ENCODE measurements at regions not wholly inside any gene's neighbourhood (a gene's known extent, or its start where the extent isn't known, plus 50 kb on each side); places are given as distances from the start of the nearest gene placed in this dataset.

DNA sequence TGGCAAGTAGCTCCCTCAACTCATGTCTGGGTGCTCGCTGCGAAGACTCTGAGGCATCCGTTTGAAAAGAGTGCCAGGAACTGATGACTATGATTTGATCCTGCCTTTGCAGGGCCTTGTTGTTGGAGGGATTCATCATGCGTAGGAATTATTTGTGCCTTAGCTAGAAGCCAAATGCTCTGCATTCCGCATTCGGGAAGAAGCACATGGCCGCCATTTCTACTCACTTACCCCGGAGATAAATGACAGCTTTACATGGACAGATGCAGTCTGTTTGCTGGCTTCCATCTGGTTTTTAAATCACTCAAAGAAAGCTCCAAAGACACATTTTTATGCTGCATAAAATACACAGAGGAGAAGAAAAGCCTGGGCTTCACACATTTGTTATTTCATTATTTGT lies 363.3 kb upstream of the CDH4 start:
- TF ChIP-seq RXRA (IDR thresholded peaks at IDR 0.05; ENCODE audit: borderline replicate concordance, low read depth) = no peak
- TF ChIP-seq, protein P1, sequence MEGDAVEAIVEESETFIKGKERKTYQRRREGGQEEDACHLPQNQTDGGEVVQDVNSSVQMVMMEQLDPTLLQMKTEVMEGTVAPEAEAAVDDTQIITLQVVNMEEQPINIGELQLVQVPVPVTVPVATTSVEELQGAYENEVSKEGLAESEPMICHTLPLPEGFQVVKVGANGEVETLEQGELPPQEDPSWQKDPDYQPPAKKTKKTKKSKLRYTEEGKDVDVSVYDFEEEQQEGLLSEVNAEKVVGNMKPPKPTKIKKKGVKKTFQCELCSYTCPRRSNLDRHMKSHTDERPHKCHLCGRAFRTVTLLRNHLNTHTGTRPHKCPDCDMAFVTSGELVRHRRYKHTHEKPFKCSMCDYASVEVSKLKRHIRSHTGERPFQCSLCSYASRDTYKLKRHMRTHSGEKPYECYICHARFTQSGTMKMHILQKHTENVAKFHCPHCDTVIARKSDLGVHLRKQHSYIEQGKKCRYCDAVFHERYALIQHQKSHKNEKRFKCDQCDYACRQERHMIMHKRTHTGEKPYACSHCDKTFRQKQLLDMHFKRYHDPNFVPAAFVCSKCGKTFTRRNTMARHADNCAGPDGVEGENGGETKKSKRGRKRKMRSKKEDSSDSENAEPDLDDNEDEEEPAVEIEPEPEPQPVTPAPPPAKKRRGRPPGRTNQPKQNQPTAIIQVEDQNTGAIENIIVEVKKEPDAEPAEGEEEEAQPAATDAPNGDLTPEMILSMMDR (IDR thresholded peaks at IDR 0.05) = no peak
- TF ChIP-seq, protein P2, sequence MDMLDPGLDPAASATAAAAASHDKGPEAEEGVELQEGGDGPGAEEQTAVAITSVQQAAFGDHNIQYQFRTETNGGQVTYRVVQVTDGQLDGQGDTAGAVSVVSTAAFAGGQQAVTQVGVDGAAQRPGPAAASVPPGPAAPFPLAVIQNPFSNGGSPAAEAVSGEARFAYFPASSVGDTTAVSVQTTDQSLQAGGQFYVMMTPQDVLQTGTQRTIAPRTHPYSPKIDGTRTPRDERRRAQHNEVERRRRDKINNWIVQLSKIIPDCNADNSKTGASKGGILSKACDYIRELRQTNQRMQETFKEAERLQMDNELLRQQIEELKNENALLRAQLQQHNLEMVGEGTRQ (IDR thresholded peaks at IDR 0.05; ENCODE audit: borderline replicate concordance, low read depth, low read length) = no peak
- TF ChIP-seq SIN3A (IDR thresholded peaks at IDR 0.05; ENCODE audit: borderline replicate concordance, low read depth, low read length) = no peak
- TF ChIP-seq EP300 (IDR thresholded peaks at IDR 0.05; ENCODE audit: borderline replicate concordance in 1 of 2, low read depth in 1 of 2, low read length in 1 of 2) = no peak
- TF ChIP-seq, protein P3, sequence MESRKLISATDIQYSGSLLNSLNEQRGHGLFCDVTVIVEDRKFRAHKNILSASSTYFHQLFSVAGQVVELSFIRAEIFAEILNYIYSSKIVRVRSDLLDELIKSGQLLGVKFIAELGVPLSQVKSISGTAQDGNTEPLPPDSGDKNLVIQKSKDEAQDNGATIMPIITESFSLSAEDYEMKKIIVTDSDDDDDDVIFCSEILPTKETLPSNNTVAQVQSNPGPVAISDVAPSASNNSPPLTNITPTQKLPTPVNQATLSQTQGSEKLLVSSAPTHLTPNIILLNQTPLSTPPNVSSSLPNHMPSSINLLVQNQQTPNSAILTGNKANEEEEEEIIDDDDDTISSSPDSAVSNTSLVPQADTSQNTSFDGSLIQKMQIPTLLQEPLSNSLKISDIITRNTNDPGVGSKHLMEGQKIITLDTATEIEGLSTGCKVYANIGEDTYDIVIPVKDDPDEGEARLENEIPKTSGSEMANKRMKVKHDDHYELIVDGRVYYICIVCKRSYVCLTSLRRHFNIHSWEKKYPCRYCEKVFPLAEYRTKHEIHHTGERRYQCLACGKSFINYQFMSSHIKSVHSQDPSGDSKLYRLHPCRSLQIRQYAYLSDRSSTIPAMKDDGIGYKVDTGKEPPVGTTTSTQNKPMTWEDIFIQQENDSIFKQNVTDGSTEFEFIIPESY (IDR thresholded peaks at IDR 0.05; ENCODE audit: borderline replicate concordance, low read depth) = no peak
- TF ChIP-seq EZH2phosphoT487 (IDR thresholded peaks at IDR 0.05; ENCODE audit: borderline replicate concordance, low read depth) = no peak
- no peak for TF ChIP-seq TEAD4 (IDR thresholded peaks at IDR 0.05; ENCODE audit: borderline replicate concordance, insufficient read depth)
- no peak for TF ChIP-seq JUND (IDR thresholded peaks at IDR 0.05)
- no peak for TF ChIP-seq GATA2 (CRISPR knock-in tag; IDR thresholded peaks at IDR 0.05)

All from SK-N-SH (cell line).